Renal pelvis (tissue), 1 donor: ENCODE measurements at regions not wholly inside any gene's neighbourhood (a gene's known extent, or its start where the extent isn't known, plus 50 kb on each side); places are given as distances from the start of the nearest gene placed in this dataset.
"Not testable (repeated sequence)": the region's sequence is repeated elsewhere in the genome, so short reads cannot be mapped to it uniquely, and the experiment has no call there.

Experiments used
- DNase-seq: peaks from one replicate; pipeline ENCODE4 v3.0.0-alpha.2; 2013

GRCh38 chr5:161034451-161034850, 182.4 kb upstream of the ATP10B start:
- DNase-seq, result no peak

DNA sequence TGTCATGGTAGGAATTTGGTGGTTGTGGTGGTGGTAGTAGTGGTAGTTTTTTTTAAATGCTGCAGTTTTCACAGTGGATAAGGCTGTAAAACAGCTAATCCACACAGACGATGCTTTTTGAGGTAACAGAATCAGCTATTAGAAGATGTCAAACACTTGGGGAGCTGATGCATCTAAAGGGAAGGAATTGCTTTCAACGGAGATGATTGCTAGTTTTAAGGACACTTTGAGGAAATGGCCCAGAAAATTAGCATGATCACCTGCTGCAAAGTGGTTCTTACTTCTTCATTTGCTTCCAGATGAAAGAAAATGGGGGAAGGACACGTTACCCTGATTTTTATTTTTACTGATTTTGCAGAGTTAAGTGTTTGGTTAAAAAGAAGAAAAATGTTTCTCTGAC, 178.2 kb upstream of the ATP10B start:
- DNase-seq, result no peak

- DNase-seq, result no peak
Measured at GRCh38 chr5:161027763-161028162, 175.8 kb upstream of the ATP10B start.

DNA sequence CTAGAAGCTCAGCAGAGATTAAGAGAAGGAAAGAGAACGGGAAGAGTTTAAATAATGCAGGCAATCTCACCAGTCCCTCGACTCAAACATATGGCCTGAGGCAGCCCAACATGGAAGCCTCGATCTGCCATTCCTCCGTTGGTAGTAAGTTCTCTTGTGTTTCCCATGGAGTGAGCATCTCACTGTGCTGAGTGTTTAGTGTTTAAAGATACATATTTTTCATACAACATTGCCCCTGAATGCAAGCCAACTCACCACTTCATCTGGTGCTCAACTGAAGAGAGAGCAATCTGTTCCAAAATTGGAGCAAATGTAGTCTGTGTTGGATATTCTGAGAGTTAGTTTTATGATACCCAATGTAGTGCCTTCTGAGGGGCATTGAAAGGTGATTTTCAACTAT, 171.5 kb upstream of the ATP10B start:
- DNase-seq, result no peak

DNA sequence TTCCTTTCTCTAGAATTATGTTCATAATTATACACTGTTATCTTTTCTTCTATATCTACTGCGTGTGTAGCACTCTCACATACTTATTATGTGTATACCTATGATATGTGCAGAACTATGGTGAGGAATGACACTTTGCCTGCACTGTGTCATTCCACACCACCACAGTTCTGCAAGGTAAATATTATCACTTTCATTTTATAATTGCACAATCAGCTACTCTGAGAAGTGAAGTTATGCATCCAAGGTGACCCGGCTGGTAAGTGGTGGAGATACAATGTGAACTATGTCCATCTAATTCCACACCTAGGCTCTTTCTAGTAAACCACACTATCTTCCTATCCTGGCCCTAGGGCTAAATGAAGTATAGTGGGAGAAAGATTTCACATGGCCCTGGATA, 170.1 kb upstream of the ATP10B start:
- no peak for DNase-seq

DNA sequence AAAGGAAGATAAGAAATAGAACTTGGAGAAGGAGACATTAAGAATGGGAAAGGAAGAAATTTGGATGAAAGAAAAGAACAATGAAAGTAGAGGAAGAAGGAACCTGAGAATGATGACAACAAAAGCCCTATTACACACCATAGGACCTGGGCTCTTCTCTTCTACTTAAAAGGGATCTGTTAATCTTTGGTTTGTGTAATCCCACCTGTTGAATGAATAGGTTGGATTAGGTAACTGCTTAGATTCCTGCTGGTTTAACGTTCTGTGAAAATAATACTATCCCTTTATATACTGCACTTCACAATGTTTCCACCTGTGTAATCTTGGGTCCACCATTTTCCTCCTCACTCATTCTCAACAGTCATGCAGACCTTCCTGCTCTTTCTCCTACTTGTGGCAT, 157.8 kb upstream of the ATP10B start:
- DNase-seq, result no peak

DNA sequence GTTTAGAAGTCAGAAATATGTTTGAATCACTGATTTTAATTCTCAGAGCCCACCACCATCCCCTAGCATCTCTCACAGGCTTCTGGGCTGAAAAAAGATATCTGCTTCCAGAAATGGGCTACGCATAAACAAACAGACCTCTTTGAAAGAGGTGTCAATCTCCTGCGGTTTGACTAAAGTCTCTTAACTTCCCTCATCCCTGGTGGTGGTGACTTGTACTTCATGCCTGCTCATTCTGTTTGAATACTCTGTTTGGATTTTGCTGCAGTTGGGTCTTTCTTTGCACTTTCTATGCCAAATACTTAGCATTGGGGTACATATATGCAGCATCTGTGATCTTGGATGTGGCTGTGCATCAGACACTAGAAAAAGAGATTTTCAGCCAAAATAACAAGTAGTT, 157.2 kb upstream of the ATP10B start:
- no peak for DNase-seq

- no peak for DNase-seq
Measured at GRCh38 chr5:161007879-161008278, 155.9 kb upstream of the ATP10B start.

GRCh38 chr5:161002571-161003074, 150.6 kb upstream of the ATP10B start:
- DNase-seq, result no peak

DNA sequence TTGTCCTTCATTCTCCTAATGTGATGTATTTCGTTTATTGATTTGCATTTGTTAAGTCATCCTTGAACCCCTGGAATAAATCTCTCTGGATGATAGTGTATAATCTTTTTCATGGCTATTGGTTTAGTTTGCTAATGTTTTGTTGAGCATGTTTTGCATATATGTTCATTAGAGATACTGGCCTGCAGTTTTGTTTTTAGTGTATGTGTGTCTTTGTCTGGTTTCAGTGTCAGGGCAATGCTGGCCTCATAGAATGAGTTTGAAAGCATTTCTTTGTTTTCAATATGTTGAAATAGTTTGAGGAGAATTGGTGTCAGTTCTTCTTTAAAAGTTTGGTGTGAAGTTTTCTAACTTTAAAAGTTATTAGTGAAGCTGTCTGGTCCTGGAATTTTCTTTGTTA, 149.6 kb upstream of the ATP10B start:
- DNase-seq, result no peak

- not testable (repeated sequence) for DNase-seq
Measured at GRCh38 chr5:161001142-161001541, 149.1 kb upstream of the ATP10B start.

DNA sequence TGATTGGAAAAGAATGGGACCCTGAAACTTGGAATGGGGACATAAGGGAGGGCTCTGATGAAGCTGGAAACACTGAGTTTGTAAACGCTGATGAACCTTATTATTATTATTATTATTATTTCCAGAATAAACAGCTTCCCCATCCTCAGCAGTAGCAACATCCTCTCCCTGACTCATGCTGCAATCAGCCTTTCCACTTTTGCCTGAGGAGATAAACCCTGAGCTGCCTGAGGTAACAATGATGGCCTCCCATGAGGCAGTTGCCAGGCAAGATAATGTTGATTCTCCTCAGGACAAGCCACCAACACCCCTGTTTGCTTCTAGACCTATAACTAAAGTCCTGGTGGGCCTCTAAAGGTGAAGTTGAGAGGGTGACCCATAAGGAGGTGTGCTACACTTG, 139.2 kb upstream of the ATP10B start:
- DNase-seq, result no peak

- DNase-seq, result no peak
Measured at GRCh38 chr5:160979385-160979784, 127.4 kb upstream of the ATP10B start.

DNA sequence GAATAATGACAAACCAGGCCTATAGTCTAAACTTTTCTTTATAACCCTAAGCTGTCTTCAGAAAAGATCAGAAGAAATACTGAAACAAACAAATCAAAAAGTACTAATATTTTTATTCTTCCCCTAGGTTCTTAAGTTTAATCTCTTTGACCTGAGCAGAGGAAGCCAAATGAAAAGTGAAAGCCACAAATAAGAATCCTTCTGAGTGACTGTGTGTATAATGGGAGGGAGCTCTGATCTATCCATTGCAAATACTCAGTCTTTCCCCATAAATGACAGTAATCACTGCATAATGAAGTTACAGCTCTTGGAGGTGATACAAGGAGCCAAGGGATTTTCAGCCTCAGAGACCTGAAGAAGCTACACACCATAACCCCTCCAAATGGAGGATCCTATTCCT, 126.9 kb upstream of the ATP10B start:
- DNase-seq, result no peak

DNA sequence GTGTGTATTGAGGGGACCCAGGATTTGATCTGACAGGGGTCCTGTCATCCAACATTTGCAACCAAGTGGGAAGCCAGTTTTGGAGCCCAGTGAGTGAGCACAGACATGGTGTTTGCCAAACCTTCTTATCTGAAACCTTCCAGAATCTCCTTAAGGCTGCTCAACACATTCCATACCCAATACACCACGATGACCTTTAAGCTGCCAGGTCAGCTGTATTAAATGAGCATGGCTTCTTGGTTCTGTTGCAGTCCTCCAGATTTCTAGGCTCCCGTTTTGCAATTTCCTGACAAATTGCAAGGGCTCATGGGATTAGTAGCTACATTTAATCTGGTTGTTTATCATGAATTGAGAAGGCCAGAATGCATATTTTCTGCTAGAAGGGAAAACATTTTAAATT, 124.2 kb upstream of the ATP10B start:
- no peak for DNase-seq

GRCh38 chr5:160970605-160971191, 118.7 kb upstream of the ATP10B start:
- no peak for DNase-seq

DNA sequence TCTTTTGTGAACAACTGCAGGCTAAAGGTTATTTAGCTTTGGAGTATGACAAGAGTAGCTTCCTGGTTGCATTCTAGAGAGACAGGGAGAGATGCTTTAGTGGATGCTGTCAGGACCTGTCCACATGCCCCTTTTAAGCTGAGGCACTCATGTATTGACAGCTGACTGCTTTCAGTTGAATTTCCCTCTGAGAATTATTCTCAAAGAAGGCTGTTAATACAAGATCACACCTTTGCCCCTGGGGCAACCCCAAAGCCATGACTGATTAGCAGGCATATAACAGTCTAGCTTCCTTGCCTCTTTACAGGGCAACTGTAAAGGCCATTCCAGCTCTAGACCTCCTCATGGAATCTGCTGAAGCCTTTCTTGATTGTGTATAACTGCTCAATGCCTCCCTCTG, 117.6 kb upstream of the ATP10B start:
- DNase-seq, result no peak

- no peak for DNase-seq
Measured at GRCh38 chr5:160968480-160968879, 116.5 kb upstream of the ATP10B start.

DNA sequence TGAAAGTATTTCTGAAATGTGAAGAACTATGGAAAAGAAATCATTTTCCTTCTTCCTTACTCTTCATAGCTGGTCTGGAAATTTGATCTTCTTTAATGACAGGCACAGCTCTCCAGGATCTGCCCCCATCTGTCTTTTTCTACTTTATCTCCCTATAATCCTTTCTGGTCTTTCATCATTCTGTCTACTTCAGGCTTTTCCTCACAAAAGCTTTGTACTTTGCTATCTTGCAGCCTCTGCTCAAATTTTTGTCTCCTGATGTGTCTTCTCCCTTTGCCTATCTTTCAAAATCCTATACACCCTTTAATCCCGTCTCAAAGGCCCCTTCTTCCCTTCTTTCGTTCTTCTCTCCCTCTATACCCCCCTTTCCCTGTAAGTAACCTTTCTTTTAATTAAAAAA, 114.9 kb upstream of the ATP10B start:
- DNase-seq, result no peak

DNA sequence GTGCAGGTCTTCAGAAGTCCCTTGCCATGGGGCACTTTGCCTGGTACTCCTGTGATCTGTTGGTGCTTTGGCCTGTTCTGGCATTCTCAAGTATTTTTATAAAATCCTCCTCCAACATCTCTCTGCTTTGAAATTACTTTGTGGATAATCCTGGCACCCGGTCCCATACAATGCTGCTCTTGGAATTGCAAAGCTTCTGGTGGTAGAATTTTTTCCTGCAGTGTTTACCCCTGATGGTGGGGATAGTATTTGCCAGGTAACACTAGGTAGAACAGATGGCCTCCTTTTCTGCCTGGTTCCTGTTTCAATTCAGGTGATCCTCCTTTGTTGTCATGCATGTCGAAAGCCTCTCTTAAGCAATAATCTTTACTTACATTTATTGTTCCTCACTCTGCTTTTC, 109.8 kb upstream of the ATP10B start:
- no peak for DNase-seq

DNA sequence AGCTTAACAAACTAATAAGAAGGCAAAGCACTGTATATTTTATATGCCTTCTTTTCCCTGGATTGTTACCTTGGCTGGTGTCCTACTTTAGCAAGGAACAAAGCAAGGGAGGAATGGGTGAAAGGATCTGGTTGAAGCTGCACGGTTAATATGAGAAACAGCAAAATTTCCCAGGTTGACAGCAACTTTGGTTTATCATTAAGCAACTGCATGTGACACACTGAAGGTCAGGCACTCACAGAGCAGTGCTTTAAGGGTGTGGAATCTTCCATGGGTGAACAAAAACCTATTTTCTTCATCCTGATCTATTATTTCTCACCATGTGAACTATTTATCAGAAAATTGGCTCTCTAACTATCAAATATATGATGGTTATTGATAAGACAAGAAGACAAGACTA, 109.0 kb upstream of the ATP10B start:
- no peak for DNase-seq

DNA sequence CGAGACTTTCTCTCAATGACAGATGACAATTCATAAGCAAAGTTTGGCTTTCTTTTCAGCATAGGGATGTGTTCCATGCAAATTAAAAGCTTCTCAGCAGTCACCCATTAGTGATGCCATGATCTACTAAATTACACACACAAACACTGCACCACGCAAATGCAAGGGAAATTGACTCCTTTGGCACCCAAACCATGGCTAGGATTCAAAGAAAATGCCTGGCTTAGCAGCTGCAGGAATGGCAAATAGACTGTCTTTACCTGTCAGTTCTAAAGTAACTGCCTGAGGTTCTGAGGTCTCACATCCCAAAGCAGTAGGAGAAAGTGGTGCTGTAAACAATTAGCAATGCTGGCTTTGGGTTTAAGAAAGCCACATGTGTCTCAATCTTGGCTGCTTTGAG, 108.6 kb upstream of the ATP10B start:
- no peak for DNase-seq

DNA sequence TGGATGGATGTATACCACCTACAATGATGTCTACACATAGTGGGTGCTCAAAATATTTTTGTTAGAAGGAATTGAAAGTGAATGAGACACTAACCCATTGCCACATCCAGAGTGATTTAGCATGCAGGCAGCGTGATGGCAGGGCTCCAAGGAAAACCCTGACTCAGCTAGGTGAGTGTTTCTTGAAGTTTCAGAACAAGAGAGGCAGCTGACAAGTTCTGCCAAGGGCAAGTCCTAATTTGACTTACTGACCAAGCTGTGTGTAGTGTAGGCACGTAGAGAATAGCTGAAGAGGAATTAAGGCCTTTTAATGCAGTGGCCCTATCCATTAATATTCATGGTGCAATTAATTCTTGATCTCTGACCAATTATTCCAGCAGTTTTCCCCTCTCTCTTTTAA, 107.8 kb upstream of the ATP10B start:
- DNase-seq, result no peak

DNA sequence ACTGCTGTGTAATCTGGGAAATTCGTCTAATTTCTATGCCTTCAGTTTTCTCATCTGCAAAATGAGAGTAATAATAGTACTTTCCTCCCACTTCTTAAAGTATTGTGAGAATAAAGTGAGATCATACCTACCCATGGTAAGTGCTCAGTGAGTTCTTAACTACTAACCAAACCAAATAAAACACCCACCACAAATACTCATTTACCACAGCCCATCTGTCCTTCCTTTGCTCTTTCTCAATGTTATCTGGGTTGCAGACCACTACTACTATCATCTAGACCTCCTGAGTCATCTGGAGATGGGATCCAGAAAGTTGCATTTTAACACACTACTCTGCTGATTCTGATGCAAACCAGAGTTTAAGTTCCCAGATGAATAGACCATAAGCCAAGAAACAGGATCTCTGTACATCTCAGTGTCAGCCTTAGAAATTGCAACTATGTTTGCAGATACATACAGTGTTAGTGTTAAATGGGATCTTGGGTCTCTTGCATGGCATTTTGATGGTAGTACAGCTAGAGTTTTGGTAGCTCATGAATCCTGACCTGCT, 105.4 kb upstream of the ATP10B start:
- DNase-seq, result no peak
